Activated CD8-positive, alpha-beta memory T cell treated with anti-CD3 and anti-CD28 coated beads, Interleukin-2, amount 50 U/mL, for 24 hours (primary cell): ENCODE measurements at regions not wholly inside any gene's neighbourhood (a gene's known extent, or its start where the extent isn't known, plus 50 kb on each side); places are given as distances from the start of the nearest gene placed in this dataset.
"Not testable (repeated sequence)": the region's sequence is repeated elsewhere in the genome, so short reads cannot be mapped to it uniquely, and the experiment has no call there.

Experiments
- DNase-seq: peaks from one replicate; pipeline ENCODE4 v3.0.0-alpha.2; 2020; ENCODE audit errors: extremely low read depth

- no peak for DNase-seq
These were observed 258.6 kb downstream of the TLE1 start for GRCh38 chr9:81430727-81431126.

- no peak for DNase-seq
These were observed 261.5 kb downstream of the TLE1 start for GRCh38 chr9:81427870-81428269.

GRCh38 chr9:81424431-81424830, 264.9 kb downstream of the TLE1 start:
- DNase-seq, result no peak

GRCh38 chr9:81423589-81424326, 265.6 kb downstream of the TLE1 start:
- DNase-seq, result no peak

- DNase-seq, result not testable (repeated sequence)
These were observed 268.3 kb downstream of the TLE1 start for GRCh38 chr9:81421090-81421489.

- DNase-seq, result no peak
These were observed 269.3 kb downstream of the TLE1 start for GRCh38 chr9:81420024-81420423.

- DNase-seq, result no peak
These were observed 271.4 kb downstream of the TLE1 start for GRCh38 chr9:81417941-81418340.

- no peak for DNase-seq
These were observed 272.1 kb downstream of the TLE1 start for GRCh38 chr9:81417299-81417675.

GRCh38 chr9:81416476-81417298, 272.7 kb downstream of the TLE1 start:
- no peak for DNase-seq

- DNase-seq, result no peak
These were observed 274.5 kb downstream of the TLE1 start for GRCh38 chr9:81414836-81415235.

- no peak for DNase-seq
These were observed 277.4 kb downstream of the TLE1 start for GRCh38 chr9:81411961-81412360.

GRCh38 chr9:81410201-81410600, 279.1 kb downstream of the TLE1 start:
- DNase-seq, result no peak

- DNase-seq, result no peak
These were observed 280.4 kb downstream of the TLE1 start for GRCh38 chr9:81408951-81409350.

- no peak for DNase-seq
These were observed 284.3 kb downstream of the TLE1 start for GRCh38 chr9:81404931-81405598.

GRCh38 chr9:81397481-81398381, 291.6 kb downstream of the TLE1 start:
- DNase-seq, result no peak

GRCh38 chr9:81396528-81396927, 292.8 kb downstream of the TLE1 start:
- DNase-seq, result no peak

GRCh38 chr9:81395676-81396054, 293.7 kb downstream of the TLE1 start:
- no peak for DNase-seq

- no peak for DNase-seq
These were observed 294.3 kb downstream of the TLE1 start for GRCh38 chr9:81394881-81395675.

GRCh38 chr9:81393985-81394811, 295.1 kb downstream of the TLE1 start:
- DNase-seq, result no peak

GRCh38 chr9:81391457-81391825, 297.9 kb downstream of the TLE1 start:
- DNase-seq, result no peak
